GM18502 (cell line): ENCODE measurements at regions not wholly inside any gene's neighbourhood (a gene's known extent, or its start where the extent isn't known, plus 50 kb on each side); places are given as distances from the start of the nearest gene placed in this dataset.
"Not testable (repeated sequence)": the region's sequence is repeated elsewhere in the genome, so short reads cannot be mapped to it uniquely, and the experiment has no call there.

Experiments used
- ATAC-seq: cut with Tn5 transposase; IDR thresholded peaks from one replicate; pipeline ENCODE4 v1.9.1; 2021; ENCODE audit warnings: mild to moderate bottlenecking; ENCODE audit not compliant: unreplicated experiment, poor library complexity

DNA sequence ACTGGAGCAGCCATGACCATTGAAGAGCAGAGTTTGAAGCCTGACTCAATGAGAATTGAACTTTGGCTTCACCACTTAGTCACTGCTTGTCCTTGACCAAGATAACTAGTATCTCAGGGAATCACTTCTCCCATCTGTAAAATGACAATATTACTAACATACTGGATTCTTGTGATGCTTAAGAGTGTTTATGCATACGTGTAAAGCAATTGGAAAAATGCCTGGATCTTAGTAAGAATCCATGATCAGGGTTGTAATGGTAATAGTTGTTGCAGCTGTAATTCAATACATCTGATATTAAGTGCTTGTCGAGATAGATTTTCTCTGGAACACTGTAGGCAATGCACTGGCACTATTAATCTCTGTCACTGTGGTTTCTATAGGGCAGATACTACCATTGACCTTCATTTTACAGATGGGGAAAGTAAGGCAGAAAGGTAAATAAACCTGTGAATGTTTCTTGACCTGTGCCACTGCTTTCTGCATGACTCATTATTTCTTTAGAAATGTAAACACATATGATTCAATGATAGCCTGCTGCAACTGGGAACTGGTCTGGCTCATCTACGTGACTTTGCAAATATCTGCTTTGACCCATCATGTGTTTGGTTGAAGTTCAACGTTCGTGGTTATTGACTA lies 662.5 kb downstream of the PLA2G4A start:
- no peak for ATAC-seq

DNA sequence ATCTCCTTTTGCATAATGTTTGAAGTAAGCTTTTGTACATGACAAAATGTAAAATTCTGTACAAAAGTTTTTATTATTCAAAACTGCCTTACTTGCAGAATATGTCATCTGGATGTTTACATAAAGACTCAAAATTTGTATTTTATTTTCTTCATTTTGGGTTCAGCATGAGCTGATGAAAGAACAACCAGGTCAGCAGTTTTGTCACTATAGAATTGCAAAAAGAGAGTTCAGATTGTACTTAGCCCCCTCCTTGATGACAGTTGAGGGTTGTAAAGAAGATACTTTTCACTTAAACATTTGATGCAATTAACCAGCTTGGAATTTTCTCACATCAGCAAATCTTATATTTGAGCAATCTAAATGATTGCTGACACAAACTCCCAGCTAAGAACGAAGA lies 669.3 kb downstream of the PLA2G4A start:
- no peak for ATAC-seq

- ATAC-seq, result no peak
These were observed 676.0 kb downstream of the PLA2G4A start for GRCh38 chr1:187504779-187505178.

DNA sequence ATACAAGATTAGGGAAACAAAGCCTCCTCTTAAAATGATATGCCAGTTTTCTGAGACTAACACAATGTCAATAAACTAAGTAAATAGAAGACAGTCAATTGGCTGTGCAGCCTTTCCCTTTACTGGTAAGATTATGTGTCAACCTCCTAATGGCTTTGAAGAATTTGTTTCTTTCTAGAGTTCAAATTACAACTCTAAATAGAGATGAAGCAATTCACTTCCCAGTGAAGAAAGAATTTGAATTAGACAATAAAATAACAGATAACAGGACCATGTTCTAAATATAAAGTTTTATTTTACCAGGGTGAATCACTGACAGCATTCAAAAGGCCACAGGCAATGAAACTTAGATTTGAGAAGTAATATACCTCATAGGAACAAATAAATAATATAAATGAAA lies 680.3 kb downstream of the PLA2G4A start:
- no peak for ATAC-seq

DNA sequence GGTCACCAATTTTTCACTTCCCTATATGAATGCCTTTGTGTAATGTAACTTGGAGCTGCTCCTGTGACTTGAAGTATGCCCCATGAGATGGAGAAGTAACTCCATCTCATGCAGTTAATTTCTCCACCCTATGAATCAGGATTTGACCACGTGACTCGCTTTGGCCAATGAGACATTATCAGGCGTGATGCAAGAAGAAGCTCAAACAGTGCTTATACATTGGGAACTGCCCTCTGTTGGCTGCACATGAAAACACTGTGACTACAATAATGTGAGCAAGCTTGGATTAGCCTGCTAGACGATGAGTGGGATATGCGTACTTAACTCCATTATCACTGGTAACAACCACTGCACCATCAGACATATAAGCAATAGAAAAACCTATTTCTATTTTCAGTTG lies 684.4 kb downstream of the PLA2G4A start:
- no peak for ATAC-seq

DNA sequence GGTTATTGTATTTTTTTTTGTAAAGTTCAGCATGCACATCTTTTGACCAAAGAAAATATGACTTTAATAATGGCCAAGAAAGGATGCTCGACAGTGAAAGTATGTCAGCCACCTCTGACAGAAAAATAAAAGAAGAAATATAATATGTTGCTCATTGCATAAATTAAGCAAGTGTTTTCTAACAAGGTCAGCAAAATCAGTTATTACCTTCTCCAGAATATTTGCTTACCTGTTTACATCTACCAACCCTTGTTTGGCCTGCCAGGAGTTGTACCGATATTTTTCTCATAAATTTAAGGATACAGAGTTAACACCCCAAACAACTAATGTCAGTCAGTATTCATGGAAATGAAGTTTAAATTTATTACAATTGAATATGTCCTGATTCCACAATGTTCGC lies 685.4 kb downstream of the PLA2G4A start:
- no peak for ATAC-seq

DNA sequence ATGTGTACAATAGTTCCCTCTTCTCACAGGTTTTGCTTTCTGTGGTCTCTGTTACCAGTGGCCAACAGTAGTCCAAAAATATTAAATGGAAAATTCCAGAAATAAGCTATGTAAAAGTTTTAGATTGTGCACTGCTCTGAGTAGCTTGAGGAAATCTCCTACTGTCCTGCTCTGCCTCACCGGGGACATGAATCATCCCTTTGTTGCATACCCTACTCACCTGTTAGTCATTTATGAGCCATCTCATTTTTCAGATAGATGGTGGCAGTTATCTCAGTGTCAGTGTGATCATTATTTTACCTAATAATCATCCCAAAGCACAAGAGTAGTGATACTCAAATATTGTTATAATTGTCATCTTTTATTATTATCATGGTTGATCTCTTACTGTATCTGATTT lies 688.1 kb downstream of the PLA2G4A start:
- ATAC-seq, result no peak

DNA sequence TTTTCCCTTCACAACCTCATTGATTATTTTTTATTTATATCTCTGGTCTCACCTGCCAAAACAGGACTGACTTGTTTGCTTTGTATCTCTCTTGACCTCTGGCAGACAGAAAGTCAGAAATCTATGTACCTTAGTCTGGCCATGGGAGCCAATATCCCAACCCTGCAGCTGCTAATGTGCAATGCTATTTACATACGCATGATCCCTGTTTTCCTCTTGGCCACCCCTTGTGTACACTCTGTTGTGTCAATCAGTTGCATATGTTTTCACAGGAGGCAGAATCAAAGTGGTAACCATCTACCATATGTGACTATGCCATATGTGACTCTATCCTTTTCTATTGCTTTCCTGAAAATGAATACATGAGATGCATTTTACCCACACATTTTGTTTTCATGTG lies 688.8 kb downstream of the PLA2G4A start:
- no peak for ATAC-seq

DNA sequence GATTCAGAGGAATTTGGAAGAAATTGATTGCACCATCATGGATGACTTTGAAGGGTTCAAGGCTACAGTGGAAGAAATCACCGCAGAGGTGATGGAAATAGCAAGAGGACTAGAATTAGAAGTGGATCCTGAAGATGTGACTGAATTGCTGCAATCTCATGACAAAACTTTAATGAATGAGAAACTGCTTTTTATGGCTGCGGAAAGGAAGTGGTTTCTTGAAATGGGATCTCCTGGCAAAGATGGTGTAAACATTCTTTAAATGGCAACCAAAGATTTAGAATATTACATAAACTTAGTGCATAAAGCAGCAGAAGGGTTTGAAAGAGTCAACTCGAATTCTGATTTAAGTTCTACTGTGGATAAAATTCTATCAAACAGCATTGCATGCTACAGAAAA lies 698.6 kb downstream of the PLA2G4A start:
- ATAC-seq, result no peak

DNA sequence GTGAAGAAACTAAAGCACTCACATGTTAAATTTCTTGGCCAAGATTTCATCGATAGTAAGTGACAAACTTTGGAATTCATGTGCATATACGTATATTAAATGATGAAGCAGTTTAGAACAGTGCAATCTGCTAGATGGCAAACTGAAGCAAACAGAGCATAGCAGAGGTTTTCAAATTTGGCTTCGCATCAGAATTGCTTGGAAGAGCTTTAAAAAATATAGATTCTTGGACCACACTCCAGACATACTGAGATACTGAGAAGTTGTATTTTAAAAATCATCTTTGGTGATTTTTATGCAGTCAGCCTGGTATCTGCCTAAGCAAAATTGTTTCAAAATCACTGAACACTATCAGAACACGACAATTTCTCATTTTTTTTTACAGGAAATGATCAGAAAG lies 709.2 kb downstream of the PLA2G4A start:
- no peak for ATAC-seq

GRCh38 chr1:187549540-187549939 lies 720.8 kb downstream of the PLA2G4A start:
- ATAC-seq, result no peak

DNA sequence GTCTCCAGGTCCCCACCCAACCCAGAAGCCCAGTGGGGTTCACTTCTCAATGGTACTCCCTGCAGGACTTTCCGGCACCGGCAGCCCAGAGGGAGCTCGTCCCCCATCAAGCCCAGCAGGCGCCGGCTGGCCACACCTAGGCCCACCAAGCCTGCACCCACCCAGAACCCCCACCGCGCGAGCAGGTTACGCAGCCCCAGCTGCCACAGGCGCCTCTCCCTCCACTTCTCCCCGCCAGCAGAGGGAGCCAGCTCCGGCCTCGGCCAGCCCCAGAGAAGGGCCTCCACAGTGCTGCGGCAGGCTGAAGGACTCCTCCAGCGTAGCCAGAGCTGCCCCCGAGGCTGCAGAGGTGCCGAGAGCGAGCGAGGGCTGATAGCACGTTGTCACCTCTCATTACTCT lies 722.3 kb downstream of the PLA2G4A start:
- ATAC-seq, result no peak

DNA sequence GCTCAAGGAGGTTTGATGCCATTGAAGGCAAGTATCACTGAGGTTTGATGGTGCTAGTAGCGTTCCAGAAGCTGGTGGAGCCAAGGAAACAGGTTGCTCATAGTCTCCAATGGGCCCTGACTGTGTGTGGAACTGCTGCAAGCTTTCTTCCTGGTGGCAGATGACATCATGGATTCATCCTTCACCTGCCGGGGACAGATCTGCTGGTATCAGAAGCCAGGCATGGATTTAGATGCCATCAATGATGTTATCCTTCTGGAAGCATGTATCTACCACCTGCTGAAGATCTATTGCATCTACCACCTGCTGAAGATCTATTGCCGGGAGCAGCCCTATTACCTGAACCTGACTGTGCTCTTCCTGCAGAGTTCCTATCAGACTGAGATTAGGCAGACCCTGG lies 734.4 kb downstream of the PLA2G4A start:
- ATAC-seq, result no peak

DNA sequence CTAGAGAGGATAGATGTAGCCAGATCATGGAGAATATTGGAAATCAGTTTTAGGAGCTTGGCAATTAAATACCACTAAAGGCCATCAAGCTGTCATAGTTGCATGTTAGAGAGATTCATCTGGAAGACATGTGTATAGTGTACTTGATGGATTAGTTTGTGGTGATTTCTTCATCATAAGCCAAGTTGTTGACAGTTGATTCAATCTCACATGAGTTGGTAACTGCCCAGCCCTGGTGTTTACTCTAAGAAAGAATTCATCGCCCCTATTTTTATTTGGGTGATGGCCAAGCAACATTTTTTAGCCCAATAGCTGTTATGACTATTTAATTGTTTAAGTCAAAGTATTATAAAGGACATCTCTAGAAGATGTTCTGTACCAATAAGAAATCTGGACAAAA lies 737.6 kb downstream of the PLA2G4A start:
- no peak for ATAC-seq

GRCh38 chr1:187568067-187568466 lies 739.3 kb downstream of the PLA2G4A start:
- no peak for ATAC-seq

DNA sequence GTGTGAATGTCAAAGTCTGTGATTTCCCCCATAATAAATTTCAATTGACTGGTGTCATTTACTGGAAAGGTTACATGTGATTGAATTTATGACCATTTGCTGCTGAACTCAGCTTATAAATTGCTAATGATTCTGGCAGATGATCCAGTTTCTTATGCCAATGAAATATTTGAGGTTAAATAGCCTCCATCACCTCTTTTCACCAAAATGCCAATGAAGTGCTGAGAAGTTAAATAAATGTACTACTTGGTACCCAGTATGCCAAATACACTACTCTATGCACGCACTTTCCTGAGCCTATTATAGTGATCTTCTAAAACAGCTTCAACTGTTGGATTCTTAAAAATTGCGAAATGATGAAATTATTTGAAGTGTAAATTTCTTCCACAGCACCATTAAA lies 741.4 kb downstream of the PLA2G4A start:
- ATAC-seq, result no peak

GRCh38 chr1:187577610-187578009 lies 748.9 kb downstream of the PLA2G4A start:
- ATAC-seq, result no peak

DNA sequence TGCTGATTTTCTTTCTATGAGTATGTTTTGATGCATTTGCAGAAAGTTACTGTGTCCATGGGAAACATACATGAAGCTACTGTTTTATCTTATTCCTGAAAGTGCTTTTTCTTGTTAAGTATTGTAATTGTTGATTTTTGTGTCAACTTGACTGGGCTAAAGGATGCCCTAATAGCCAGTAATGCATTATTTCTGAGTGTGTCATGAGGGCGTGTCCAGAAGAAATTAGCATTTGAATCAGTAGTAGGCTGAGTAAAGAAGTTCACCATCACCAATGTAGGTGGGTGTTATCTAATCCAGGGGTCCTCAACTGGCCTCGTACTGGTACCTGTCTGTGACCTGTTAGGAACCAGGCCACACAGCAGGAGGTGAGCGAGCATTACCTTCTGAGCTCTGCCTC lies 760.2 kb downstream of the PLA2G4A start:
- ATAC-seq, result no peak

DNA sequence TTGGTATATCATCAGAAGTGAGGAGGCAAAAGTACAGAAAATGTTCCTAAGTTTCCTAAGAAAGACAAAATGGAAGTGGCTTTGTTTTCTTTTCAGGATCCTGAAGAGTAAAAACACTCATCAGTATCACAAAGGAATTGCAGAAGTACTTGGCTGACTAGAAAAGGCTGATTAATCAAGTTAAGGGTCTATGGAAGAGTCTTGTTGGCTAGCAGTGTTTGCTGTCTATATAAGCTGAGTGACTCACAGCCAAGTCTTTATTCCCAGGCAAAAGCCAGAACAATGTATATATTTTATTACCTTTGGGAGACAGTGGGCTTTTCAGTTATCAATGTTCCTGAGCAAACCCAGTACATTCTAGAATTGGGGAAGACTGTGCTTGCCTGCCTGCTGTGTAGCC lies 777.0 kb downstream of the PLA2G4A start:
- ATAC-seq, result no peak

DNA sequence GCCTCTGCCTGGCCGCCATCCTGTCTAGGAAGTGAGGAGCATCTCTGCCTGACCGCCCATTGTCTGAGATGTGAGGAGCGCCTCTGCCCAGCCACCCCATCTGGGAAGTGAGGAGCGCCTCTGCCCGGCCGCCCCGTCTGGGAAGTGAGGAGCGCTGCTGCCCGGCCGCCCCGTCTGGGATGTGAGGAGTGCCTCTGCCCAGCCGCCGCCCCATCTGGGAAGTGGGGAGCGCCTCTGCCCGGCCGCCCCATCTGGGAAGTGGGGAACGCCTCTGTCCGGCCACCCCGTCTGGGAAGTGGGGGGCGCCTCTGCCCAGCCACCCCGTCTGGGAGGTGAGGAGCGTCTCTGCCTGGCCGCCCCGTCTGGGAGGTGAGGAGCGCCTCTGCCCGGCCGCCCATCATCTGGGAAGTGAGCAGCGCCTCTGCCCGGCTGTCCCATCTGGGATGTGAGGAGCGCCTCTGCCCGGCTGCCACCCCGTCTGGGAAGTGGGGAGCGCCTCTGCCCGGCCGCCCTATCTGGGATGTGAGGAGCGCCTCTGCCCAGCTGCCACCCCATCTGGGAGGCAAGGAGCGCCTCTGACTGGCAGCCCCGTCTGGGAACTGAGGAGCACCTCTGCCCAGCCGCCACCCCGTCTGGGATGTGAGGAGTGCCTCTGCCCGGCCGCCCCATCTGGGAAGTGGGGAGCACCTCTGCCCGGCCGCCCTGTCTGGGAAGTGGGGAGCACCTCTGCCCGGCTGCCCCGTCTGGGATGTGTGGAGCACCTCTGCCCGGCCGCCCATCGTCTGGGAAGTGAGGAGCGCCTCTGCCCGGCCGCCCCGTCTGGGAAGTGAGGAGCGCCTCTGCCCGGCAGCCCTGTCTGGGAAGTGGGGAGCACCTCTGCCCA lies 787.3 kb downstream of the PLA2G4A start:
- not testable (repeated sequence) for ATAC-seq

DNA sequence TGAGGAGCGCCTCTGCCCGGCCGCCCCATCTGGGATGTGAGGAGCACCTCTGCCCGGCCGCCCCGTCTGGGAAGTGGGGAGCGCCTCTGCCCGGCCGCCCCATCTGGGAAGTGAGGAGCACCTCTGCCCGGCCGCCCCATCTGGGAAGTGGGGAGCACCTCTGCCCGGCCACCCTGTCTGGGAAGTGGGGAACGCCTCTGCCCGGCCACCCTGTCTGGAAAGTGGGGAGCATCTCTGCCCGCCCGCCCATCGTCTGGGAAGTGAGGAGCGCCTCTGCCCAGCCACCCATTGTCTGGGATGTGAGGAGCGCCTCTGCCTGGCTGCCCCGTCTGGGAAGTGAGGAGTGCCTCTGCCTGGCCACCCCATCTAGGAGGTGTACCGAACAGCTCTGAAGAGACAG lies 788.1 kb downstream of the PLA2G4A start:
- ATAC-seq, result not testable (repeated sequence)

- ATAC-seq, result no peak
These were observed 789.0 kb downstream of the PLA2G4A start for GRCh38 chr1:187617776-187618175.
